PFSK-1 (cell line): ENCODE measurements at regions not wholly inside any gene's neighbourhood (a gene's known extent, or its start where the extent isn't known, plus 50 kb on each side); places are given as distances from the start of the nearest gene placed in this dataset.

Experiments
- FOXP2 ChIP-seq: optimal IDR thresholded peaks from 2 replicates; pipeline ENCODE3; 2011; ENCODE audit warnings: borderline replicate concordance, control low read depth, inconsistent platforms; ENCODE audit not compliant: insufficient read depth; ENCODE audit errors: extremely low read length, extremely low read depth
- POLR2AphosphoS5 ChIP-seq: IDR thresholded peaks from 2 replicates; pipeline ENCODE4 v1.6.1; 2012; ENCODE audit warnings: low read depth, mild to moderate bottlenecking, control low read depth, low read length, moderate library complexity
- SIN3A ChIP-seq: IDR thresholded peaks from 2 replicates; pipeline ENCODE4 v1.6.1; 2012; ENCODE audit warnings: mild to moderate bottlenecking, low read length, moderate library complexity, borderline replicate concordance; ENCODE audit not compliant: insufficient read depth
- TAF1 ChIP-seq: IDR thresholded peaks from 2 replicates; pipeline ENCODE4 v1.6.1; 2012; ENCODE audit warnings: low read length, control low read depth, borderline replicate concordance; ENCODE audit not compliant: insufficient read depth
- TF ChIP-seq, protein P1 (sequence below), 2 experiments: IDR thresholded peaks; 2 replicates each; pipeline versions ENCODE4 v1.6.1 to v1.8.0; 2011 to 2012; ENCODE audit warnings: low read depth in 2 of 2, low read length in 2 of 2, control low read depth in 1 of 2, inconsistent platforms in 1 of 2, mild to moderate bottlenecking in 1 of 2, moderate library complexity in 1 of 2; ENCODE audit not compliant: insufficient read depth in 1 of 2

DNA sequence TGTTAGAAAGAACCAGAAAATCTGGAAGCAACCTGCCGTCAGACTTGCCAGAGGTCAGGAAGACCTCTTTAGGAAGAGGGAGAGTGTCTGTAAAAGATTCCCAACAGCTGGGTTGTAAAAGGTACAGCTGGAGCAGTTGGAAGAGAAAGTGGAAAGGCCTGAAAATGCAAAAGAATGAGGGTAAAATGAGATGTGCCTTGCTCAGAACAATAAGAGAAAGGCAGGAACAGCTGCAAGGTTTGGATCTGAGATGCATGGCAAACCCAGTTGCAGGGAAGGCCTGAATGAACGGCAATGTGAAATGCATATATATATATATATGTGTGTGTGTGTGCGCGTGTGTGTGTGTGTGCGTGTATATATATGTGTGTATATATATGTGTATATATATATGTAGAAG is 88.1 kb downstream of the ZIC1 start:
- no peak for TF ChIP-seq SIN3A

DNA sequence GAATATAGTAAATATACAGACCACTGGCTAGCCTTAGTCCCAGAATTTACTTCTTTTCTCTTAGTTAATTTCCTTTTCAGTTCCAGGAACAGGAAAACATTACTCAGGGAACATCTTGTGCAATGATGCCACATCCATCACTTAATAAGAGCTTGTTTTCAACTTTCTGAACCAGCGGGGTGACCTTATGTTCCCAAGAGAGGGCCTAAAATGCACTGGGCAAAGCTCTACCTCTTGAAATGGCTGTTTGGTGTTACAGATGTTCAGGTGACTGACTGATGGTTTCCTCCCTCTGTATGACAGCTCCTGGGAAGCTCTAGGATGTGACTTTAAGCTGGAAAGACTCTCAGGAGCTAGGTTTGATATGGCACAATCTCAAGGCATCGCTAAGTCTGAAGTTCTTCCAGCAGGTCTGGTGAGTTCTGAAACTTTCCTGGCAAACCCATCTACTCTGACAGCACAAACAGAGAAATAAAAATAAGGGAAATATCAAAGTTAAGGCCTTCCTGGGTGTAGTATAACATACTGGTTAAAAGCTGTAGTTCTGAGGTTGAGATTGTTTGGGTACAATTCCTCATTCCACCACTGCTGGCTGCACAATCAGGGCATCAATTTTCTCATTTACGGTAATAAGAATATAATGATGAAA is 98.6 kb downstream of the ZIC1 start:
- TF ChIP-seq FOXP2, result no peak
- TF ChIP-seq, protein P1, sequence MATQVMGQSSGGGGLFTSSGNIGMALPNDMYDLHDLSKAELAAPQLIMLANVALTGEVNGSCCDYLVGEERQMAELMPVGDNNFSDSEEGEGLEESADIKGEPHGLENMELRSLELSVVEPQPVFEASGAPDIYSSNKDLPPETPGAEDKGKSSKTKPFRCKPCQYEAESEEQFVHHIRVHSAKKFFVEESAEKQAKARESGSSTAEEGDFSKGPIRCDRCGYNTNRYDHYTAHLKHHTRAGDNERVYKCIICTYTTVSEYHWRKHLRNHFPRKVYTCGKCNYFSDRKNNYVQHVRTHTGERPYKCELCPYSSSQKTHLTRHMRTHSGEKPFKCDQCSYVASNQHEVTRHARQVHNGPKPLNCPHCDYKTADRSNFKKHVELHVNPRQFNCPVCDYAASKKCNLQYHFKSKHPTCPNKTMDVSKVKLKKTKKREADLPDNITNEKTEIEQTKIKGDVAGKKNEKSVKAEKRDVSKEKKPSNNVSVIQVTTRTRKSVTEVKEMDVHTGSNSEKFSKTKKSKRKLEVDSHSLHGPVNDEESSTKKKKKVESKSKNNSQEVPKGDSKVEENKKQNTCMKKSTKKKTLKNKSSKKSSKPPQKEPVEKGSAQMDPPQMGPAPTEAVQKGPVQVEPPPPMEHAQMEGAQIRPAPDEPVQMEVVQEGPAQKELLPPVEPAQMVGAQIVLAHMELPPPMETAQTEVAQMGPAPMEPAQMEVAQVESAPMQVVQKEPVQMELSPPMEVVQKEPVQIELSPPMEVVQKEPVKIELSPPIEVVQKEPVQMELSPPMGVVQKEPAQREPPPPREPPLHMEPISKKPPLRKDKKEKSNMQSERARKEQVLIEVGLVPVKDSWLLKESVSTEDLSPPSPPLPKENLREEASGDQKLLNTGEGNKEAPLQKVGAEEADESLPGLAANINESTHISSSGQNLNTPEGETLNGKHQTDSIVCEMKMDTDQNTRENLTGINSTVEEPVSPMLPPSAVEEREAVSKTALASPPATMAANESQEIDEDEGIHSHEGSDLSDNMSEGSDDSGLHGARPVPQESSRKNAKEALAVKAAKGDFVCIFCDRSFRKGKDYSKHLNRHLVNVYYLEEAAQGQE (IDR thresholded peaks at IDR 0.05; ENCODE audit: insufficient read depth in 1 of 2, low read depth in 2 of 2, low read length in 2 of 2), result no peak
- TF ChIP-seq POLR2AphosphoS5, result no peak
- TF ChIP-seq SIN3A, result no peak
- no peak for TF ChIP-seq TAF1

DNA sequence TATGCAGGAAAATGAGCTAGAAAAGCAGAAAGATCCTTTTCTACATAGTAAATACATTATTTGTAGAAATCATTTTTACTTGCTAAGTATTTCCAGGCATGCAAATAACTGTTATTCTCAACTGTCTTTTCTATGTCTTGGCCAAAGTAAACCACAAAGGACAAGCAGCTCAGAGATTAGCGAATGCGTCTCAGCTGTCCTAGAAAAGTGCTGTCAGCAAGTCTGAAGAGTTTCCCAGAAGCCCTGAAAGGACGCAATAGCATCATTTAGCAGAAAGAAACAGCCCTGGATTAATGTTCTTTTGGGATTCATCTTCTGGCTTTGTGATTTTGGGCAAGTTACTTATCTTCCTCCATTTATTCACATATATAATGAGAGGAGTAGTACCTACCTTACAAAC is 100.3 kb downstream of the ZIC1 start:
- TF ChIP-seq TAF1, result no peak
- TF ChIP-seq FOXP2, result no peak
- TF ChIP-seq POLR2AphosphoS5, result no peak
- TF ChIP-seq SIN3A, result no peak
- TF ChIP-seq, protein P1 (IDR thresholded peaks at IDR 0.05; ENCODE audit: insufficient read depth in 1 of 2, low read depth in 2 of 2, low read length in 2 of 2), result no peak

DNA sequence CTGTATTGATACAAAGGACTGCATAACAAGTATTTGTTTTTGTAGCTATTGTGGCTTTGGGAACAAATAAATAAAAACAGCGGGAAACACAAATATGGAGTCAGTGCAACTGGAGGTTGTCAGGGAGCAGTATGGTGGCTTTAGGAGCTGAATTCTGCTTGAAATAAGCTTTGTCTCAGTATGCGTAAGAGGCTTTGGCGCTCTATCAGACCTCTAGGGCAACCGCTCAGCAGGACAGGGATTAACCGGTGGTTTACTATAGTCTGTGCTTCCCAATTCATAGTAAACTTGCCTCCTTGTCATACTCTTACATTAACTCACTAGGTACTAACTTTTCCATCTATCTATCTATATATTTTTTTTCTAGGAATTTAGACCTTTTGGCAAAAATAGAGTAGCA is 104.6 kb downstream of the ZIC1 start:
- TF ChIP-seq POLR2AphosphoS5 (no peak), TAF1 (no peak), SIN3A (no peak), FOXP2 (no peak)
- TF ChIP-seq, protein P1 (IDR thresholded peaks at IDR 0.05; ENCODE audit: insufficient read depth in 1 of 2, low read depth in 2 of 2, low read length in 2 of 2), result no peak

DNA sequence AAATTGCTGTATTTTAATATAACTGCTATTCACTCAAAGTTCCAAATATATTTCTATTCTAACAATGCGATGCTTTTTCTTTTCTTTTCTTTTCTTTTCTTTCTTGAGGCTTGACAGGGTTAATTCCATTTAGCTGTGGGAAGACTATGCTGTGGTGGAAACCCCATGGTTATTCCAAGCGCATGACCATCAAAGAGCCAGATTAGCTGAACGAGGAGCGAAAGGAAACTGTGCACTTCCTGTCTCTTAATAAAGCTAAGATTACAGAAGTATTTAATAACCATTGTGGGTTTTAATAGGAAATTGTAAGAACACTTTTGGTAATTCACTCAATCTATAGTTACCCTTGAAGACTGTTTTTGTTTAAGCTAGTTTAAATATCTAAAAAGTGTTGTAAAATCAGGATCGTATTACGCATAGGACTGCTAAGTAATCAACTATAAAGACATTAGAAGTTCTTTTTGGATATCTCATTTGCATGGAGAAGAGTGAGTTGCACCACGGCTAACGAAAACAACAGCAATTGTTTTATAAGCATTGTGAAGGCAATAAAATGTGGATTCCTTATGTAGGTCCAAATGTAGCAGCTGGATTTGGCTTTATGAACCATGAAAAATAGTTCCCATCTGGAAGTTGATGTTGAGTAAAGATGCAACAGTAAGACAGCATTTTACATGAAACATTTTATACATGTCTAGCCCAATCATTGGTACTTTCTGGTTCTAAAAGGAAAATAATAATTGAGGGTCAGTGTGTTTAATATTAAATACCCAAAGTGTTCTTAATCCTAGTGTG is 105.4 kb downstream of the ZIC1 start:
- TF ChIP-seq TAF1 (no peak), POLR2AphosphoS5 (no peak), FOXP2 (no peak)
- TF ChIP-seq, protein P1 (IDR thresholded peaks at IDR 0.05; ENCODE audit: insufficient read depth in 1 of 2, low read depth in 2 of 2, low read length in 2 of 2), result no peak
